ENCODE measurements at regions not wholly inside any gene's neighbourhood (a gene's known extent, or its start where the extent isn't known, plus 50 kb on each side); places are given as distances from the start of the nearest gene placed in this dataset.

- no peak for DNase-seq
Measured at GRCh38 chr3:118412503-118412902, 622.1 kb downstream of the IGSF11 start.

GRCh38 chr3:118425272-118425837 lies 609.3 kb downstream of the IGSF11 start:
- no peak for DNase-seq

GRCh38 chr3:118433825-118434224 lies 600.8 kb downstream of the IGSF11 start:
- DNase-seq, result no peak

- DNase-seq, result no peak
Measured at GRCh38 chr3:118435851-118436350, 598.7 kb downstream of the IGSF11 start.

- no peak for DNase-seq
Measured at GRCh38 chr3:118436697-118437262, 597.9 kb downstream of the IGSF11 start.

GRCh38 chr3:118445036-118445435 lies 589.6 kb downstream of the IGSF11 start:
- no peak for DNase-seq

GRCh38 chr3:118447339-118447738 lies 587.3 kb downstream of the IGSF11 start:
- DNase-seq, result no peak

GRCh38 chr3:118466795-118467330 lies 567.8 kb downstream of the IGSF11 start:
- DNase-seq, result no peak

GRCh38 chr3:118468801-118469200 lies 565.8 kb downstream of the IGSF11 start:
- DNase-seq, result no peak

- DNase-seq, result no peak
Measured at GRCh38 chr3:118472586-118472985, 562.1 kb downstream of the IGSF11 start.

GRCh38 chr3:118473343-118473742 lies 561.3 kb downstream of the IGSF11 start:
- DNase-seq, result no peak

GRCh38 chr3:118476885-118477618 lies 557.6 kb downstream of the IGSF11 start:
- no peak for DNase-seq

GRCh38 chr3:118477768-118478167 lies 556.9 kb downstream of the IGSF11 start:
- DNase-seq, result no peak

GRCh38 chr3:118478706-118479276 lies 555.9 kb downstream of the IGSF11 start:
- DNase-seq, result peak; percentile 26

- DNase-seq, result no peak
Measured at GRCh38 chr3:118479376-118479775, 555.3 kb downstream of the IGSF11 start.

- DNase-seq, result peak; percentile 18
Measured at GRCh38 chr3:118480101-118480860, 554.4 kb downstream of the IGSF11 start.

GRCh38 chr3:118485693-118486092 lies 549.0 kb downstream of the IGSF11 start:
- DNase-seq, result no peak

- no peak for DNase-seq
Measured at GRCh38 chr3:118487734-118488133, 546.9 kb downstream of the IGSF11 start.

GRCh38 chr3:118488732-118489131 lies 545.9 kb downstream of the IGSF11 start:
- no peak for DNase-seq

GRCh38 chr3:118495206-118495605 lies 539.4 kb downstream of the IGSF11 start:
- DNase-seq, result no peak

- no peak for DNase-seq
Measured at GRCh38 chr3:118497274-118497673, 537.4 kb downstream of the IGSF11 start.

GRCh38 chr3:118501152-118501551 lies 533.5 kb downstream of the IGSF11 start:
- DNase-seq, result no peak

- DNase-seq, result no peak
Measured at GRCh38 chr3:118504906-118505305, 529.7 kb downstream of the IGSF11 start.

Data from NK-92 treated with Interleukin-12 subunit alpha and Interleukin-12 subunit beta, amount 100 ng/mL, for 24 hours (cell line).